ENCODE measurements at regions not wholly inside any gene's neighbourhood (a gene's known extent, or its start where the extent isn't known, plus 50 kb on each side); places are given as distances from the start of the nearest gene placed in this dataset.

DNA sequence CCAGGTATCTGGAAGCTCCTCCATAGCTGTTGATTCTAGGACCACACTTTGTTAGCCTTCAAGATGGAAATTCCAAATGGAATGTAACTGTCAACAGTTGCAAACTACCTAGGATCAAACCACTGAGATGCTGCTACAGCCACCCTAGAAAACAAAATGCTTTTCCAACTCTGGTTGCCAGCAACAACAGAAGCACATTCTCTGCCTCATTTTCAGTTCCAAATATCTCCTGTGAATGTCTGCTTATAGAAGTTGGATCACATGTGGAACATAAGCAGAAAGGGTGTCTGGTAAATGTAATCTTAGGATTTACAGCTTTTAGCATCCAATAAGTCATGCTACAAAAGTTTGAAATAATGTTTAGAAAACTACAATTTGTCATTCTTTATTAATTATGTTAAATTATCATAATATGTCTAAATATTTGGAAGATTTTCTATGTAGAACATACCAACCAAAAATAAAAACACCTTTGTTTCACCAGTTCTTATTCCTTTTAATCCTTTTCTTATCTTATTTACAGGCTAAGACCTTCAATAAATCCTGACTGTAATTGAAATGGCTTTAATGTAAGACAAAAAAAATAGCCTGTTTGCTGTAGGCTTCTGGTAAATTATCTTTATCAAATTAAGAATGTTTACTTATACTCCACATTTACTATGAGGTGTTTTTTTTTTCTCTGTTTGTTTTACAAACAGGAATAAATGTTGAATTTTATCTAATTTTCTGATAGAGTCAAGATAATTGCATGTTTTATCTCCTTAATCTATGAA is 687.1 kb downstream of the IGSF11 start:
- FAIRE-seq (no peak), DNase-seq (ENCODE audit: low read depth) (no peak)
- Mint-ChIP-seq H3K4me3 (ENCODE audit: unreplicated experiment) (no peak overlapping the region), H3K27me3 (ENCODE audit: low read depth, unreplicated experiment) (no peaks in the 10 kb centered on the region), H3K4me1 (ENCODE audit: low read depth, unreplicated experiment) (peaks cover 9% of the 10 kb centered on the region), H3K9me3 (ENCODE audit: unreplicated experiment) (peaks cover 2% of the 10 kb centered on the region), H3K27ac (ENCODE audit: unreplicated experiment) (no peak overlapping the region), H3K36me3 (ENCODE audit: low read depth, unreplicated experiment) (no peaks in the 10 kb centered on the region)
- H3K27me3 ChIP-seq (ENCODE audit: insufficient read depth, low read length), result no peaks in the 10 kb centered on the region
- H3K9me3 ChIP-seq (ENCODE audit: insufficient read depth, low read depth, low read length), result no peaks in the 10 kb centered on the region
- H3K4me3 ChIP-seq (ENCODE audit: insufficient read depth, low read depth, low read length), result no peak overlapping the region
- TF ChIP-seq EZH2 (IDR thresholded peaks at IDR 0.05; ENCODE audit: insufficient read depth, low read length), result no peak
- TF ChIP-seq, protein P1, sequence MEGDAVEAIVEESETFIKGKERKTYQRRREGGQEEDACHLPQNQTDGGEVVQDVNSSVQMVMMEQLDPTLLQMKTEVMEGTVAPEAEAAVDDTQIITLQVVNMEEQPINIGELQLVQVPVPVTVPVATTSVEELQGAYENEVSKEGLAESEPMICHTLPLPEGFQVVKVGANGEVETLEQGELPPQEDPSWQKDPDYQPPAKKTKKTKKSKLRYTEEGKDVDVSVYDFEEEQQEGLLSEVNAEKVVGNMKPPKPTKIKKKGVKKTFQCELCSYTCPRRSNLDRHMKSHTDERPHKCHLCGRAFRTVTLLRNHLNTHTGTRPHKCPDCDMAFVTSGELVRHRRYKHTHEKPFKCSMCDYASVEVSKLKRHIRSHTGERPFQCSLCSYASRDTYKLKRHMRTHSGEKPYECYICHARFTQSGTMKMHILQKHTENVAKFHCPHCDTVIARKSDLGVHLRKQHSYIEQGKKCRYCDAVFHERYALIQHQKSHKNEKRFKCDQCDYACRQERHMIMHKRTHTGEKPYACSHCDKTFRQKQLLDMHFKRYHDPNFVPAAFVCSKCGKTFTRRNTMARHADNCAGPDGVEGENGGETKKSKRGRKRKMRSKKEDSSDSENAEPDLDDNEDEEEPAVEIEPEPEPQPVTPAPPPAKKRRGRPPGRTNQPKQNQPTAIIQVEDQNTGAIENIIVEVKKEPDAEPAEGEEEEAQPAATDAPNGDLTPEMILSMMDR (IDR thresholded peaks at IDR 0.05; ENCODE audit: insufficient read depth, low read depth, low read length), result no peak
- H3K4me1 ChIP-seq (ENCODE audit: insufficient read depth, low read length), result no peaks in the 10 kb centered on the region
- H3K9ac ChIP-seq (ENCODE audit: low read length), result no peak overlapping the region
- no peak overlapping the region for H3K4me2 ChIP-seq (ENCODE audit: low read length)
- no peaks in the 10 kb centered on the region for H4K20me1 ChIP-seq (ENCODE audit: insufficient read depth, low read length)
- no peak overlapping the region for H2AFZ ChIP-seq (ENCODE audit: low read depth, low read length)
- H3K36me3 ChIP-seq (ENCODE audit: insufficient read depth, low read length), result no peaks in the 10 kb centered on the region
- H3K27ac ChIP-seq (ENCODE audit: low read depth, low read length), result no peak overlapping the region
- H3K79me2 ChIP-seq (ENCODE audit: insufficient read depth, low read length), result no peaks in the 10 kb centered on the region

DNA sequence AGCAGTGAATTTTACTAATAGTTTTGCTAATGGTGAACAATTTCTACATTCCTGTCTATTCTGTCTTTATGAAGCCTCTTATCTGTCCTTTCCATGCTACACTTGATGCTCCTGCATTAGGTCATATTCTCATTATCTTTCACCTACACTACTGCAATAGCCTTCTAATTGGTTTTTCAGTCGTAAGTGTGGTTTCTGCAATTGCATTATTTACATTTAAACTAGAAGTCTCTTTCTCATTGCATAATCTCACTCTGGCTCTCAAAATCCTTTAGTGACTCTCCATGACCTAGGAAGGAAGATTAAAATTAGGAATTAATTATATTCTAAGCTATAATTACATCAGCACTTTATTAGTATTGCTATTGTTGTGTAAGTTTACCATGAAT is 686.5 kb downstream of the IGSF11 start:
- no peak for FAIRE-seq
- Histone ChIP-seq H3K9me3 (ENCODE audit: insufficient read depth, low read depth, low read length) (no peaks in the 10 kb centered on the region), H3K4me3 (ENCODE audit: insufficient read depth, low read depth, low read length) (no peak overlapping the region), H4K20me1 (ENCODE audit: insufficient read depth, low read length) (no peaks in the 10 kb centered on the region), H3K79me2 (ENCODE audit: insufficient read depth, low read length) (no peaks in the 10 kb centered on the region), H3K4me1 (ENCODE audit: insufficient read depth, low read length) (no peaks in the 10 kb centered on the region), H3K4me2 (ENCODE audit: low read length) (no peak overlapping the region), H3K36me3 (ENCODE audit: insufficient read depth, low read length) (no peaks in the 10 kb centered on the region), H3K27me3 (ENCODE audit: insufficient read depth, low read length) (no peaks in the 10 kb centered on the region), H3K27ac (ENCODE audit: low read depth, low read length) (no peak overlapping the region), H3K9ac (ENCODE audit: low read length) (no peak overlapping the region), H2AFZ (ENCODE audit: low read depth, low read length) (no peak overlapping the region)
- peaks cover 2% of the 10 kb centered on the region for H3K9me3 Mint-ChIP-seq (ENCODE audit: unreplicated experiment)
- no peak for TF ChIP-seq EZH2 (IDR thresholded peaks at IDR 0.05; ENCODE audit: insufficient read depth, low read length)
- TF ChIP-seq, protein P1 (IDR thresholded peaks at IDR 0.05; ENCODE audit: insufficient read depth, low read depth, low read length), result no peak
- H3K36me3 Mint-ChIP-seq (ENCODE audit: low read depth, unreplicated experiment), result no peaks in the 10 kb centered on the region
- peaks cover 9% of the 10 kb centered on the region for H3K4me1 Mint-ChIP-seq (ENCODE audit: low read depth, unreplicated experiment)
- DNase-seq (ENCODE audit: low read depth), result no peak
- H3K27ac Mint-ChIP-seq (ENCODE audit: unreplicated experiment), result no peak overlapping the region
- no peaks in the 10 kb centered on the region for H3K27me3 Mint-ChIP-seq (ENCODE audit: low read depth, unreplicated experiment)
- no peak overlapping the region for H3K4me3 Mint-ChIP-seq (ENCODE audit: unreplicated experiment)

GRCh38 chr3:118354556-118354955 is 680.1 kb downstream of the IGSF11 start:
- no peaks in the 10 kb centered on the region for H3K79me2 ChIP-seq (ENCODE audit: insufficient read depth, low read length)
- H3K9ac ChIP-seq (ENCODE audit: low read length), result no peak overlapping the region
- peaks cover 14% of the 10 kb centered on the region for H3K9me3 ChIP-seq (ENCODE audit: insufficient read depth, low read depth, low read length)
- no peaks in the 10 kb centered on the region for H3K4me1 Mint-ChIP-seq (ENCODE audit: low read depth, unreplicated experiment)
- FAIRE-seq (no peak), DNase-seq (ENCODE audit: low read depth) (no peak)
- no peak overlapping the region for H3K4me2 ChIP-seq (ENCODE audit: low read length)
- no peaks in the 10 kb centered on the region for H3K36me3 ChIP-seq (ENCODE audit: insufficient read depth, low read length)
- no peak overlapping the region for H3K27ac Mint-ChIP-seq (ENCODE audit: unreplicated experiment)
- H4K20me1 ChIP-seq (ENCODE audit: insufficient read depth, low read length), result no peaks in the 10 kb centered on the region
- no peak overlapping the region for H3K27ac ChIP-seq (ENCODE audit: low read depth, low read length)
- no peak overlapping the region for H3K4me3 ChIP-seq (ENCODE audit: insufficient read depth, low read depth, low read length)
- H3K36me3 Mint-ChIP-seq (ENCODE audit: low read depth, unreplicated experiment), result no peaks in the 10 kb centered on the region
- H3K4me1 ChIP-seq (ENCODE audit: insufficient read depth, low read length), result no peaks in the 10 kb centered on the region
- peaks cover 22% of the 10 kb centered on the region for H3K9me3 Mint-ChIP-seq (ENCODE audit: unreplicated experiment)
- TF ChIP-seq EZH2 (IDR thresholded peaks at IDR 0.05; ENCODE audit: insufficient read depth, low read length), result no peak
- TF ChIP-seq, protein P1 (IDR thresholded peaks at IDR 0.05; ENCODE audit: insufficient read depth, low read depth, low read length), result no peak
- no peak overlapping the region for H2AFZ ChIP-seq (ENCODE audit: low read depth, low read length)
- H3K27me3 Mint-ChIP-seq (ENCODE audit: low read depth, unreplicated experiment), result no peaks in the 10 kb centered on the region
- H3K27me3 ChIP-seq (ENCODE audit: insufficient read depth, low read length), result no peaks in the 10 kb centered on the region
- H3K4me3 Mint-ChIP-seq (ENCODE audit: unreplicated experiment), result no peak overlapping the region

All from astrocyte (in vitro differentiated cells and primary cell).